ENCODE measurements at regions not wholly inside any gene's neighbourhood (a gene's known extent, or its start where the extent isn't known, plus 50 kb on each side); places are given as distances from the start of the nearest gene placed in this dataset.
"Not testable (repeated sequence)": the region's sequence is repeated elsewhere in the genome, so short reads cannot be mapped to it uniquely, and the experiment has no call there.

- no peak for DNase-seq
These were observed 274.8 kb upstream of the NCKAP5 start for GRCh38 chr2:133843091-133843490.

- no peak for DNase-seq
These were observed 275.3 kb upstream of the NCKAP5 start for GRCh38 chr2:133843551-133843950.

DNA sequence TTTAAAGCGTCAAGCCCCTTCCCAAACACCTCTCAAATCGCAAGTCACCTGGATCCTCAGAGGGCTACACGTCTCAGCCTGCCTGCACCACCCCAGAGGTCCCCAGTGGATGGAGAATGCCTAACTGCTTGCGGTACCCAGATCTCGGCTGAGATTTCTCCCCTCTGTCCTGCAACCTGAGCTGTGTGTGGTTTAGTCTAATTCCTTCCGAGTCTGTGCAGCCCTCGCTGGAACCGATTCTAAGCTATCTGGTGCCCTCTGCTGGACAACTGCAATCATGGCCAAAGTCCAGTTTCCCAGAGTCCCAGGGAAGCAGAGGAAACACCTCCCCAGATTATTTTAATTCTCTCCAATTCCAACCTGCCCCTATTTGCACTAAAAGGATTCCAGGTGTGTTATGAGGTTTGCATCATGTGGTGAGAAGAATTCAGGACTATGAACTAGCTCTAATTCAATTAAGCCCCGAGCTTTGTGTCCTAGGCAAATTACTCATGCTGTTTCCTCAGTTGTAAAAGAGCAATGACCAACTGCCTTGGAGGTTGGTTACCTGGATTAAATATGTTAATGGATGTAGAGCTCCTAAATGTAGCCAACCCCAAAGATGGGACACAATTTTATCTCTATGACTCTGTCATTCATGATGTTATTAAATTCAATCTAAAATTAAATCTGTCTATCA is 276.1 kb upstream of the NCKAP5 start:
- peak; percentile 55 for DNase-seq

- DNase-seq, result no peak
These were observed 278.2 kb upstream of the NCKAP5 start for GRCh38 chr2:133846476-133846875.

GRCh38 chr2:133847591-133847990 is 279.3 kb upstream of the NCKAP5 start:
- DNase-seq, result no peak

- DNase-seq, result no peak
These were observed 279.9 kb upstream of the NCKAP5 start for GRCh38 chr2:133848111-133848649.

DNA sequence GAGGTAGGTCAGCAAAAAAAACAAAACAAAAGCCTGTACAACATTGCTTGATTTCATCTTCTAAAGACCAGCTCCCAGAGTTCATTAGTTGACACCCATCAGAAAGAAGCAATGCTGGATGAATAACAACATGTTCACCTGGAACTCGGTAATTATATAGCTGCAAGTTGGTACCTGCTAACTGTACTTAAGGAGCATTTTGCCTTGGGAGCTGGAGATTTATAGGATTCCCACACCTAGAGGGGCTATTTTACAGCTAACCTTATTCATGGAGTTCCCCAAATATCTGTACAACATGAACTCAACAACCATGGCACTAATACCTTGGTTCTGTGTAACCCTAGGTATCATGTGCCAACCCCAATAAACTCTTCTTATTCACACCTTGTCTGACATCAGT is 281.1 kb upstream of the NCKAP5 start:
- DNase-seq, result no peak

GRCh38 chr2:133854603-133855200 is 286.4 kb upstream of the NCKAP5 start:
- no peak for DNase-seq

DNA sequence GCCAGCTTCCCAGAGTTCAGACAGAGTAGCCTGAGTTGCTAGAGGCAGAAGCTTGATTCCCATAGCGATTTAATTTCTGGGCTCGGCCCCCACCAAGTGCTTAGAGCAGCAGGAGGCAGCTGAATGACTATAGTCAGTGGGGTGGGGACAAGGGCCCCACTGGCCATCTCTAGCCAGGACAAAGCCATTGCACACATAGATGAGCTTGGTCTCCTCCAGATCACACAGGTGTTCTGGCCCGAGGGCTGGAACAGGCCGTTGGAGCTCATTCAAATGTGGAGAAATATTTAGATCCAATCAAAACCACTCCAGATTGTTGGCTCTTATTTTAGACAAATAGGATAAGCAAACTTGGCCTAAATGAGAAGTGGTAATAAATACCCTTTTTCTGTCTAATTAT is 287.3 kb upstream of the NCKAP5 start:
- DNase-seq, result no peak

GRCh38 chr2:133856678-133857077 is 288.4 kb upstream of the NCKAP5 start:
- no peak for DNase-seq

GRCh38 chr2:133859578-133859977 is 291.3 kb upstream of the NCKAP5 start:
- DNase-seq, result no peak

- DNase-seq, result no peak
These were observed 294.2 kb upstream of the NCKAP5 start for GRCh38 chr2:133862400-133862977.

GRCh38 chr2:133863106-133863800 is 295.0 kb upstream of the NCKAP5 start:
- no peak for DNase-seq

- DNase-seq, result no peak
These were observed 296.9 kb upstream of the NCKAP5 start for GRCh38 chr2:133865141-133865540.

GRCh38 chr2:133867166-133867565 is 298.9 kb upstream of the NCKAP5 start:
- DNase-seq, result no peak

DNA sequence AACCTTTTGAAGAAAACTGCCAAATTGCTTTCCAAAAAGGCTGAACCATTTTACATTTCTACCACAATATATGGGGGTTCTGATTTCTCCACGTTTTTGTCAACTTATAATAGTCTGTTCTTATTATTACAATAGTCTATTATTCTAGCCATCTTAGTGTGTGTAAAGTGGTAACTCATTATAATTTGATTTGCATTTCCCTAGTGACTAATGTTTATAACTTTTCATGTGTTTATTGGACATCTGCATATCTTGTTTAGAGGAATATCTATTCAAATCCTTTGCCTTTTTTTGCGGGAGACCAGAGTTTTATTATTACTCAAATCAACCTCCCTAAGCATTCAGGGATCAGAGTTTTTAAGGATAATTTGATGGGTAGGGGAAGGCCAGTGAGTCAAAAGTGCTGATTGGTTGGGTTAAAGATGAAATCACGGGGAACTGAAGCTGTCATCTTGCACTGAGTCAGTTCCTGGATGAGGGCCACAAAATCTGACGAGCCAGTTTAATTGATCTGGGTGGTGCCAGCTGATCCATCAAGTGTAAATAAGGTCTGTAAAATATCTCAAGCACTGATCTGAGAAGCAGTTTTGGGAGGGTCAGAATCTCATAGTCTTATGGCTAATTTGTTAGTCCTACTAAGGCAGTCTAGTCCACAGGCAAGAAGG is 303.4 kb upstream of the NCKAP5 start:
- no peak for DNase-seq

DNA sequence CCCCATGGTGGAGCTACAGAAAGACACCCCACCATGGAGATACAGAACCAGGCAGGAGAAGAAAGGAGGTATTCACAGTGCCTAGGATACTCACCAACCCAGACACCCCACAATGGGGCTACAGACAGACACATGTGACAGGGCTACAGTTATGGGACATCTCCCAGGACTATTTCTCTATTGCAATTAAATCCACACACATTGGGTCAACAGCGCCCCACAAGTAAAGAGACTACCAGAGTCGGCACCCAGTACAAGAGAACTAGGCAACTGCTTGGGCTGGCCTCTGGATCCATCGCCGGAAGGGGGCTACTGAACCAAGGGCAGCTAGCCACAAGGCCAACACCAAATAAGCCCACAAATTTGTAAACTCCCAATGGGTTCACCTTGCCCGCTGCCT is 310.1 kb upstream of the NCKAP5 start:
- DNase-seq, result no peak

DNA sequence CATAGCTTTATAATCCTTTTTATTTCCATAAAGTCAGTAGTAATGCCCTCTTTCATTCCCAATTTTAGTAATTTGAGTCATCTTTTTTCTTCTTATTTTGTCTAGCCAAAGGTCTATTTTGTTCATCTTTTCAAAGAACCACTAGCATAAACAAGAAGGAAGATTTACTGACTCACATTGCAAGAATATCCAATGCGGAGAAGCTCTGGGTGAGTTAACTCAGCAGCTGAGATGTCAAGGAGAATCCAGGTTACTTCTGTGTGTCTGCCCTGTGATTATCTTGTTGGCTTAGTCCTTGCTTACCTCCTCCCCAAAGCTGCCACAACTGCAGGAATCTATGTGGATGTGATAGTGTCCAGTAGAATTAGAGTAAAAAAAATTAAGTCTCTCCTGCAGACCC is 311.4 kb upstream of the NCKAP5 start:
- no peak for DNase-seq

GRCh38 chr2:133882159-133882558 is 313.9 kb upstream of the NCKAP5 start:
- DNase-seq, result not testable (repeated sequence)

- no peak for DNase-seq
These were observed 316.6 kb upstream of the NCKAP5 start for GRCh38 chr2:133884739-133885381.

DNA sequence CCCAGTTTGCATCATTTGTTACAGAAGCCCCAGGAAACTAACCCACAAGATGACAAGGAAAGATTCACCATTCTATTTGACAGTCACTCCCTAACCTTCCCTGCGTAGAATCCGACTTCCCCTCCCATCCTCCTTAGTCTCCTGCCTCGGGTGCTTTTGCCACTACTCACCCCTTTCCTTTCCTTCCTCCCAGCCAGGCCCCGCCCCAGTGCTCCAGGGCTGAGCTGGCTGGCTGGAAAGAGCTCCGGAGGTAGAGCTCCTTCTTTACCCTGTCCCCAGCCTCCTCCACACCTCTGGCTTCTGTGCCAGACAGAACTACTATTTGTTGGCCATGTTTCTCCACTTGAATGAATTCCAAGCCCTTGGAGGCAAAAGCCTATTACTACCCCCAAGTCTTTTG is 317.6 kb upstream of the NCKAP5 start:
- no peak for DNase-seq
